Naive thymus-derived CD8-positive, alpha-beta T cell (primary cell): ENCODE measurements at regions not wholly inside any gene's neighbourhood (a gene's known extent, or its start where the extent isn't known, plus 50 kb on each side); places are given as distances from the start of the nearest gene placed in this dataset.

ENCODE experiments used
- ATAC-seq, 2 donors: fragments of 150-1000 bp; cut with Tn5 transposase in 1 of 2; sonication (Bioruptor Pico), chemical (Tn5 transposase) in 1 of 2; 1 replicate in 1 of 2; 2 replicates in 1 of 2; pipeline ENCODE4 v1.10.0; 2021; ENCODE audit warnings: mild to moderate bottlenecking in 2 of 2, moderate library complexity in 2 of 2
- POLR2A ChIA-PET: fragments of 350-600 bp; sonication (Branson Sonifier 250); formaldehyde crosslinking; loops from one replicate; lab custom pipeline; 2021; ENCODE audit warnings: antibody characterized with exemption; lab: Charles Lee
- DNase-seq, 10 donors: peaks; one replicate each; pipeline versions ENCODE4 v3.0.0 to v3.0.0-alpha.2; 2020 to 2022
- H3K27ac Mint-ChIP-seq, 10 donors: one replicate each; pipeline ENCODE4 v1.8.0; 2020 to 2022; ENCODE audit warnings: mild to moderate bottlenecking in 10 of 10, mixed read lengths in 10 of 10, moderate library complexity in 4 of 10, inconsistent platforms in 1 of 10
- H3K27me3 Mint-ChIP-seq, 5 donors: one replicate each; pipeline ENCODE4 v1.8.0; 2021 to 2022; ENCODE audit warnings: mixed read lengths in 5 of 5
- H3K36me3 Mint-ChIP-seq, 3 donors: one replicate each; pipeline ENCODE4 v1.8.0; 2020 to 2022; ENCODE audit warnings: mixed read lengths in 3 of 3, mild to moderate bottlenecking in 2 of 3, inconsistent platforms in 1 of 3
- H3K4me1 Mint-ChIP-seq, 4 donors: one replicate each; pipeline ENCODE4 v1.8.0; 2021 to 2022; ENCODE audit warnings: mixed read lengths in 4 of 4
- H3K4me3 Mint-ChIP-seq, 10 donors: one replicate each; pipeline ENCODE4 v1.8.0; 2020 to 2022; ENCODE audit warnings: mild to moderate bottlenecking in 10 of 10, mixed read lengths in 10 of 10, moderate library complexity in 6 of 10, inconsistent platforms in 1 of 10
- H3K9me3 Mint-ChIP-seq, 9 donors: one replicate each; pipeline ENCODE4 v1.8.0; 2020 to 2022; ENCODE audit warnings: mixed read lengths in 9 of 9, mild to moderate bottlenecking in 3 of 9, inconsistent platforms in 1 of 9, moderate library complexity in 1 of 9

- no peaks in the 10 kb centered on the region for H3K4me1 Mint-ChIP-seq
- no peak overlapping the region for H3K27ac Mint-ChIP-seq
- no peak for DNase-seq
- peaks cover 0 to 19% (median 1%) of the 10 kb centered on the region in 3 donors for H3K36me3 Mint-ChIP-seq
- peaks cover 0 to 6% (median 0%) of the 10 kb centered on the region in 5 donors for H3K27me3 Mint-ChIP-seq
- POLR2A ChIA-PET, result no interaction called here
- no peak for ATAC-seq
- no peak overlapping the region for H3K4me3 Mint-ChIP-seq
- peaks cover 6 to 21% (median 13%) of the 10 kb centered on the region in 9 donors for H3K9me3 Mint-ChIP-seq
These were observed 139.8 kb upstream of the ZEB1 start for GRCh38 chr10:31179091-31179680.

GRCh38 chr10:31186225-31187000 is 132.6 kb upstream of the ZEB1 start:
- Mint-ChIP-seq H3K27me3 (no peaks in the 10 kb centered on the region), H3K27ac (no peak overlapping the region), H3K9me3 (no peaks in the 10 kb centered on the region), H3K4me3 (no peak overlapping the region), H3K4me1 (peaks cover 0 to 13% (median 0%) of the 10 kb centered on the region in 4 donors), H3K36me3 (no peaks in the 10 kb centered on the region)
- ATAC-seq, result no peak
- DNase-seq, result no peak
- POLR2A ChIA-PET, result no interaction called here

- Mint-ChIP-seq H3K27ac (no peak overlapping the region), H3K4me3 (no peak overlapping the region), H3K36me3 (no peaks in the 10 kb centered on the region), H3K4me1 (peaks cover 0 to 13% (median 0%) of the 10 kb centered on the region in 4 donors), H3K9me3 (no peaks in the 10 kb centered on the region), H3K27me3 (no peaks in the 10 kb centered on the region)
- no peak for DNase-seq
- POLR2A ChIA-PET, result no interaction called here
- ATAC-seq, result no peak
These were observed 131.8 kb upstream of the ZEB1 start for GRCh38 chr10:31187182-31187581.

GRCh38 chr10:31187607-31188210 is 131.3 kb upstream of the ZEB1 start:
- H3K9me3 Mint-ChIP-seq, result no peaks in the 10 kb centered on the region
- no peaks in the 10 kb centered on the region for H3K36me3 Mint-ChIP-seq
- ATAC-seq, result no peak
- POLR2A ChIA-PET, result no interaction called here
- peaks cover 0 to 13% (median 0%) of the 10 kb centered on the region in 4 donors for H3K4me1 Mint-ChIP-seq
- DNase-seq, result no peak
- H3K4me3 Mint-ChIP-seq, result no peak overlapping the region
- H3K27ac Mint-ChIP-seq, result no peak overlapping the region
- no peaks in the 10 kb centered on the region for H3K27me3 Mint-ChIP-seq

- no peaks in the 10 kb centered on the region for H3K9me3 Mint-ChIP-seq
- no peak for ATAC-seq
- no peak overlapping the region for H3K27ac Mint-ChIP-seq
- POLR2A ChIA-PET, result no interaction called here
- H3K27me3 Mint-ChIP-seq, result no peaks in the 10 kb centered on the region
- H3K4me1 Mint-ChIP-seq, result peaks cover 0 to 13% (median 0%) of the 10 kb centered on the region in 4 donors
- DNase-seq, result no peak
- no peaks in the 10 kb centered on the region for H3K36me3 Mint-ChIP-seq
- no peak overlapping the region for H3K4me3 Mint-ChIP-seq
These were observed 130.1 kb upstream of the ZEB1 start for GRCh38 chr10:31188792-31189406.

GRCh38 chr10:31190488-31190887 is 128.5 kb upstream of the ZEB1 start:
- Mint-ChIP-seq H3K4me3 (no peak overlapping the region), H3K4me1 (peaks cover 0 to 13% (median 0%) of the 10 kb centered on the region in 4 donors), H3K9me3 (no peaks in the 10 kb centered on the region), H3K27me3 (no peaks in the 10 kb centered on the region), H3K27ac (peak overlapping the region in 1 of 10 donors; percentile 8), H3K36me3 (no peaks in the 10 kb centered on the region)
- POLR2A ChIA-PET, result no interaction called here
- DNase-seq (no peak), ATAC-seq (no peak)

- H3K9me3 Mint-ChIP-seq, result no peaks in the 10 kb centered on the region
- POLR2A ChIA-PET, result no interaction called here
- H3K27ac Mint-ChIP-seq, result no peak overlapping the region
- H3K4me3 Mint-ChIP-seq, result no peak overlapping the region
- ATAC-seq (no peak), DNase-seq (no peak)
- H3K4me1 Mint-ChIP-seq, result peaks cover 0 to 13% (median 0%) of the 10 kb centered on the region in 4 donors
- no peaks in the 10 kb centered on the region for H3K36me3 Mint-ChIP-seq
- no peaks in the 10 kb centered on the region for H3K27me3 Mint-ChIP-seq
These were observed 126.5 kb upstream of the ZEB1 start for GRCh38 chr10:31192475-31192874.

- no peaks in the 10 kb centered on the region for H3K27me3 Mint-ChIP-seq
- DNase-seq (no peak), ATAC-seq (no peak)
- POLR2A ChIA-PET, result no interaction called here
- no peaks in the 10 kb centered on the region for H3K9me3 Mint-ChIP-seq
- no peak overlapping the region for H3K27ac Mint-ChIP-seq
- H3K36me3 Mint-ChIP-seq, result no peaks in the 10 kb centered on the region
- no peak overlapping the region for H3K4me3 Mint-ChIP-seq
- H3K4me1 Mint-ChIP-seq, result peaks cover 0 to 6% (median 0%) of the 10 kb centered on the region in 4 donors
These were observed 124.0 kb upstream of the ZEB1 start for GRCh38 chr10:31194986-31195385.

- H3K9me3 Mint-ChIP-seq, result no peaks in the 10 kb centered on the region
- no peaks in the 10 kb centered on the region for H3K36me3 Mint-ChIP-seq
- ATAC-seq, result no peak
- no peaks in the 10 kb centered on the region for H3K4me1 Mint-ChIP-seq
- POLR2A ChIA-PET, result no interaction called here
- no peak overlapping the region for H3K4me3 Mint-ChIP-seq
- H3K27me3 Mint-ChIP-seq, result no peaks in the 10 kb centered on the region
- no peak overlapping the region for H3K27ac Mint-ChIP-seq
- no peak for DNase-seq
These were observed 121.1 kb upstream of the ZEB1 start for GRCh38 chr10:31197886-31198285.

GRCh38 chr10:31204090-31204489 is 114.9 kb upstream of the ZEB1 start:
- no peak overlapping the region for H3K27ac Mint-ChIP-seq
- peaks cover 0 to 2% (median 0%) of the 10 kb centered on the region in 3 donors for H3K36me3 Mint-ChIP-seq
- H3K4me1 Mint-ChIP-seq, result no peaks in the 10 kb centered on the region
- no peaks in the 10 kb centered on the region for H3K27me3 Mint-ChIP-seq
- ATAC-seq (no peak), DNase-seq (no peak)
- no peak overlapping the region for H3K4me3 Mint-ChIP-seq
- POLR2A ChIA-PET, result no interaction called here
- peaks cover 0 to 11% (median 0%) of the 10 kb centered on the region in 9 donors for H3K9me3 Mint-ChIP-seq

GRCh38 chr10:31207636-31208035 is 111.4 kb upstream of the ZEB1 start:
- no peaks in the 10 kb centered on the region for H3K4me1 Mint-ChIP-seq
- no peak overlapping the region for H3K27ac Mint-ChIP-seq
- H3K9me3 Mint-ChIP-seq, result peaks cover 0 to 11% (median 0%) of the 10 kb centered on the region in 9 donors
- DNase-seq (no peak), ATAC-seq (no peak)
- POLR2A ChIA-PET, result no interaction called here
- H3K4me3 Mint-ChIP-seq, result no peak overlapping the region
- H3K27me3 Mint-ChIP-seq, result no peaks in the 10 kb centered on the region
- H3K36me3 Mint-ChIP-seq, result peaks cover 0 to 2% (median 0%) of the 10 kb centered on the region in 3 donors

GRCh38 chr10:31209478-31209877 is 109.5 kb upstream of the ZEB1 start:
- Mint-ChIP-seq H3K36me3 (no peaks in the 10 kb centered on the region), H3K27ac (no peak overlapping the region), H3K4me3 (no peak overlapping the region), H3K27me3 (no peaks in the 10 kb centered on the region), H3K9me3 (peaks cover 0 to 8% (median 0%) of the 10 kb centered on the region in 9 donors), H3K4me1 (no peaks in the 10 kb centered on the region)
- ATAC-seq (no peak), DNase-seq (no peak)
- POLR2A ChIA-PET, result no interaction called here

GRCh38 chr10:31210190-31210589 is 108.8 kb upstream of the ZEB1 start:
- DNase-seq, result no peak
- no peak for ATAC-seq
- H3K4me1 Mint-ChIP-seq, result no peaks in the 10 kb centered on the region
- H3K9me3 Mint-ChIP-seq, result peaks cover 0 to 1% (median 0%) of the 10 kb centered on the region in 9 donors
- no peaks in the 10 kb centered on the region for H3K36me3 Mint-ChIP-seq
- H3K27me3 Mint-ChIP-seq, result no peaks in the 10 kb centered on the region
- no peak overlapping the region for H3K4me3 Mint-ChIP-seq
- H3K27ac Mint-ChIP-seq, result no peak overlapping the region
- POLR2A ChIA-PET, result no interaction called here
